Astrocyte of the hippocampus (primary cell): ENCODE measurements at regions not wholly inside any gene's neighbourhood (a gene's known extent, or its start where the extent isn't known, plus 50 kb on each side); places are given as distances from the start of the nearest gene placed in this dataset.
"Not testable (repeated sequence)": the region's sequence is repeated elsewhere in the genome, so short reads cannot be mapped to it uniquely, and the experiment has no call there.

ENCODE experiments used
- DNase-seq: peaks from one replicate; pipeline ENCODE4 v3.0.0; 2011; ENCODE audit warnings: low read depth, low spot score

- DNase-seq, result no peak
These were observed 250.2 kb downstream of the NUF2 start for GRCh38 chr1:163571950-163572349.

GRCh38 chr1:163574119-163574518, 252.4 kb downstream of the NUF2 start:
- DNase-seq, result no peak

DNA sequence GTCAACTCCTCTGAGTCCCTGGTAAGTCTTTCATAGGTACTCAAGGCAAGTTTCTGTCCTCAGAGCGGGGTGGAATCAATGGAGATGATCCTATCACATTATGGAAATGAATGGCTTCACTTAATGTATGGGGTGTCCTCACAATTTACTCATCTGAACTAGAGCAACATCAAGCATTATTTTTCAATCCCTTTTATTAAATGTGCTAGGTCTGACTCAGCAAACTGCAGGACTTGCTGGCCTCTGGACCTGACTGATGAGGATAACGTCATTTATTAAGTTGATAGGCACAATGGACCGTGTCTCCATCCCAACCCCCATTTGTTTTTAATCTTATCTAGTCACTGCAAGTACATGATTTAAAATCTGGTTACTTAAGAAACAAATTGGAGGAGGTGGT, 259.2 kb downstream of the NUF2 start:
- no peak for DNase-seq

DNA sequence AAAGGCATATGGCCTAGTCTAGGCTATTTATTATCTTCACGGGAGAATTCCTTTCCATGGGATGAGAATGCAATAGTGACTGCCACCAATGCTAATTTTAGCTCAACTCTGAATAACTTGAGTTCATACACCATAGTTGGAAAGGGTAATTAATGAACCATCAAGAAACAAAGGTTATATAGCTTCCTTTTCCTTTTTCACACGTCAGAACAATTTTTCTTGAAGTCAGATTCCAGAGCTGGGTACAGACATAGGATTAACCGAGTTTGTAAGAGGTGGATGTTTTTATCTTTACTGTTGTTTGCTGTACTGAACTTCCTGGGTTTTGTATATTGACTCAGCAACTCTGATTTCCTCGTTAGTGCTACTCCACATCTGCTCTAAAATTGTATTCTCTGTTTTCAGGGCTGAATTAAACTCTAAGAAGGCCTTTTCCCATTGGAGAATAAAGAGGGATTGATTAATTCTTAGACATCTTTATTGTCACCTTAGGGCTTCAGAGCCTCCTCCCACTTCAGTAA, 262.0 kb downstream of the NUF2 start:
- no peak for DNase-seq

DNA sequence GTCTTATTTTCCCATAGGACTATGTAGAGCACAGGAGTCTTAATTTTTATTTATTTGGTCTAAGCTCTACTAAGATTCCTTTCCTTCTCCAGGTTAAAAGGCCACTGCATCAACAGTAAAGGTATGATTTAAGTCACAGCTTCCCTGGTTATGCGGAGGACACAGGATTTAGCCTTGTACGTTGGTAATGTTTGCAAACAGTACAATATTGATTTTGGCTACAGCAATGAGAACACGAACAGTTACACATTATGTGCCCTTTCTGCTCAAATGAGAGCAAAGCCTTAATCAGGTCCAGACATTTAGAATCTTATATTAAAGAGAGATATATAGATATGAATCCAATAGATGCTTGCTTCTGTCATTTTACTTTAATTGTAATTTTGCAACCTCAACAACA, 264.0 kb downstream of the NUF2 start:
- DNase-seq, result no peak

GRCh38 chr1:163588796-163589195, 267.0 kb downstream of the NUF2 start:
- DNase-seq, result no peak

DNA sequence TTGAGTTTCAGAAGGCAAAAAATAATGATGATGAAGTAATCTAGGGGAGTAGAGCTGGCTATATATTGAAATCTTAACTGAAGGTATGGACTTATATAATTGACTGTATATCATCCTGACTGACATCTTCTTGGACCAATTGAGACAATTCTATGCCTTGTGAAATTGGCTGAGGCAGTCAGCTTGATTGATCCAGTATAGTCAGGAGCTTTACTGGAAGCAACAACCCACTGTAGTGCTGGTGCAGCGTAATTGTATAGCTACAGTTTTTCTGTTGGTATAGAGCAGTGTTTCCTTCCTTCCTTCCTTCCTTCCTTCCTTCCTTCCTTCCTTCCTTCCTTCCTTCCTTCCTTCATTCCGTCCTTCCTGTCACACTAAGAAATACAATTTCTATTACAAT, 268.0 kb downstream of the NUF2 start:
- no peak for DNase-seq

- DNase-seq, result not testable (repeated sequence)
These were observed 269.4 kb downstream of the NUF2 start for GRCh38 chr1:163591131-163591530.

DNA sequence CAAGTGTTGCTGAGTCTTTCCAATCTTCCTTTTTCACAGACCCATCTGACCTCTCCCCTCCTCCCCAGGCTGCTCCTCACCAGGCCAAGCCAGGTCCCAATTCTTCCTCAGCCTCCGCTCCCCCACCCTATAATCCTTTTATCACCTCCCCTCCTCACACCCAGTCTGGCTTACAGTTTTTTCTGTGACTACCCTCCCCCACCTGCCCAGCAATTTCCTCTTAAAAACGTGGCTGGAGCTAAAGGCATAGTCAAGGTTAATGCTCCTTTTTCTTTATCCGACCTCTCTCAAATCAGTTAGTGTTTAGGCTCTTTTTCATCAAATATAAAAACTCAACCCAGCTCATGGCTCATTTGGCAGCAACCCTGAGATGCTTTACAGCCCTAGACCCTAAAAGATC, 270.9 kb downstream of the NUF2 start:
- not testable (repeated sequence) for DNase-seq

DNA sequence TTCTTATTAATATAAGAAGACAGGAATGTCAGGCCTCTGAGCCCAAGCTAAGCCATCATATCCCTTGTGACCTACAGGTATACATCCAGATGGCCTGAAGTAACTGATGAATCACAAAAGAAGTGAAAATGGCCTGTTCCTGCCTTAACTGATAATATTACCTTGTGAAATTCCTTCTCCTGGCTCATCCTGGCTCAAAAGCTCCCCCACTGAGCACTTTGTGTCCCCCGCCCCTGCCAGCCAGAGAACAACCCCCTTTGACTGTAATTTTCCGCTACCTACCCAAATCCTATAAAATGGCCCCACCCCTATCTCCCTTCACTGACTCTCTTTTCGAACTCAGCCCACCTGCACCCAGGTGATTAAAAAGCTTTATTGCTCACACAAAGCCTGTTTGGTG, 274.4 kb downstream of the NUF2 start:
- DNase-seq, result not testable (repeated sequence)

DNA sequence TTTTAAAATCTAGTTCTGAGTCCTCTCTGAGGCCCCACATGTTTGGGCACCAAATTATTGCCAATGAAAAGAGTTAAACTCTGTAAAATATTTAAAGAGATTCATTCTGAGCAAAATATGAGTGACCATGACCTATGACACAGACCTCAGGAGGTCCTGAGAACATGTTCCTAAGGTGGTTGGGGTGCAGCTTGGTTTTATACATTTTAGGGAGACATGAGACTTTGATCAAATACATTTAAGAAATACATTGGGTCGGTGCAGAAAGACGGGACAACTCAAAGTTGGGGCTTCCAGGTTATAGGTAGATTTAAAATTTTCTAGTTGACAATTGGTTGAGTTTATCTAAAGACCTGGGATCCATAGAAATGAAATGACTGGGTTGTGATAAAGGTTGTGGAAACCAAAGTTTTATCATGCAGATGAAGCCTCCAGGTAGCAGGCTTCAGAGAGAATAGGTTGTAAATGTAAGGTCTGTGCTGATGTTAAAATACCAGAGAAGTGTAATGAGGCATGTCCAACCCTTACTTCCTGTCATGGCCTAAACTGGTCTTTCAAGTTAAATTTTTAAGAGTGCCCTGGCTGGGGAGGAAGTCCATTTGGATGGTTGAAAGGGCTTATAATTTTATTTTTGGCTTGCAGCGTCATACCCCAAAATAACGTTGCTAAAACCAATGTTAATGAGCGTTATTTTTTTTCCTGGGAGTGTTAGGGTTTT, 274.9 kb downstream of the NUF2 start:
- DNase-seq, result no peak

DNA sequence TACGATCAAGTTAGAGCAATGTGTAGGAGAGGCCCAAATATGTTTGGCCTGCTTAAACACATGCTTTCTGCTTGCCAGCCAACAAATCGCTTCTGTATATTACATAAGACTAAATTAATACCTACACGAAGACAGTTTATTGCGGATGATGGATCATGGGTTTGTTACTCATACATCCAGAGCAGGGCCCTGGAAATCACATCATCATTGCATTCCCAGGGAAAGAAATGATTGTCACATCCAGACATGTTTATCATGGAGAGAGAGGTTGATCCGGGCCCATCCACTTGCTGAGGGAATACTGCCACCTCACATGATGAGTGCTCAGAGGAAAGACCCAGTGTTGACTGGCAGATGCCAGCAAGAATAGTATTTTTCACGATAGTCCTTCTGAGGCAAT, 282.6 kb downstream of the NUF2 start:
- DNase-seq, result no peak

DNA sequence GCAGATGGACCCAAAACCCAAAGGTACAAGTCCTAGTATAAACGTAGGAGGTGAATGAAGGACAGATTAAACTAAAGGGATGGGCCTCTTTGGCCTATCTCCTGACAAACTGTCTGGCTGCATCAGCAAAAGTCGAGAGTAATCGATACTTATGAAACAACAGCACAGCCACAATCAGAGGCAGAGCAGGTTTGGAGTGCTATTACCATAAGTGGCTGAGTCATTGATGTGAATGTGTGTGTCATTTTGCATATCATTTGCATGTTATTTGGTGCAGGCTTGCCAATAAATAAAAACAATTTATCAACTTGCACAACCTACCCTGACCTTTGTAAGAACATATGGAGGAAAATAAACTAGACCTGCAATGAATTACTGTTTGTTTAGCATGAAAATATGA, 283.1 kb downstream of the NUF2 start:
- DNase-seq, result no peak

DNA sequence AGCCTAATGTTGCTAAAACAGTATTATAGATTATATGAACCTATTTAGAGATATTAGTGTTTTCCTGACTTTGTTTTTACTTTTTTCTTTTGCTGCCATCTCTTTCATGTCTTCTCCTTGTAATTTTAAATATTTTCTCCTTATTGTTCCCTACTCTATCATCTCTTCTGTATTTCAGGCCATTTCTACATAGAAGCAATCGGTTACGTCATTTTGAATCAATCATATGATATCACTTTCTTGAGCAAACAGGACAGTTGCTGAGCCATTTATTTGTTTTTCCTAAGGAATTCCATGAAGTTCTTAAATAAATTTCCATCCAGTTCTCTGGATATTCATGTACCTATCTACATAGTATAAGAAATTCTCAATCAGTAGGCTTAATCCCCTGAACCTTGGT, 287.2 kb downstream of the NUF2 start:
- DNase-seq, result no peak

GRCh38 chr1:163609858-163610257, 288.1 kb downstream of the NUF2 start:
- no peak for DNase-seq

GRCh38 chr1:163610486-163610885, 288.7 kb downstream of the NUF2 start:
- no peak for DNase-seq

GRCh38 chr1:163614361-163614760, 292.6 kb downstream of the NUF2 start:
- DNase-seq, result no peak

- DNase-seq, result no peak
These were observed 306.4 kb downstream of the NUF2 start for GRCh38 chr1:163628034-163628773.

- no peak for DNase-seq
These were observed 310.5 kb downstream of the NUF2 start for GRCh38 chr1:163632269-163632668.

GRCh38 chr1:163633366-163633765, 311.6 kb downstream of the NUF2 start:
- DNase-seq, result no peak

GRCh38 chr1:163645676-163646075, 323.9 kb downstream of the NUF2 start:
- DNase-seq, result not testable (repeated sequence)

GRCh38 chr1:163650624-163651023, 328.9 kb downstream of the NUF2 start:
- DNase-seq, result no peak

DNA sequence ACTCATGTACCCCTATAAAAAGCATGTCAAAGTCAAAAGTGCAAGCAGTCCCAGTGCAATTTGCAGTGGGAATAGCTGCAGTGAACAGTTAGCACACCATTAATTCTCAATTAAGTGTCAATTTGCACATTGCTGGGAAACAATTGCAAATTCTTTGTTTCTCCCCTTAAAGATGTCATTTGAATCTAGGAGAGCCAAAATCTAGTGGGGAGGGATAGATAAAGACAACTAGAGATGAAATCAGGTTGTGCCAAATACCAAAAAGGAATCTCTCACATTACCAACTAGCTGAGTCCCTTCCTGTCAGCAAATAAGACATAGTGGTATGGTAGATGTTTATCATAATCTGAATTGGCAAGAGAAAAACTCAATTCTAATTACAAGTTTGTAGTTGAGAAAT, 330.7 kb downstream of the NUF2 start:
- DNase-seq, result no peak
